Ishikawa (cell line): ENCODE measurements at regions not wholly inside any gene's neighbourhood (a gene's known extent, or its start where the extent isn't known, plus 50 kb on each side); places are given as distances from the start of the nearest gene placed in this dataset.

Experiments used
- CEBPB ChIP-seq: IDR thresholded peaks from 2 replicates; pipeline ENCODE4 v1.6.1; 2012
- CREB1 ChIP-seq: IDR thresholded peaks from 2 replicates; pipeline ENCODE4 v1.6.1; 2012; ENCODE audit warnings: low read depth
- EGR1 ChIP-seq: IDR thresholded peaks from 2 replicates; pipeline ENCODE4 v1.6.1; 2012
- EP300 ChIP-seq: IDR thresholded peaks from 2 replicates; pipeline ENCODE4 v1.6.1; 2012; ENCODE audit warnings: borderline replicate concordance
- FOXM1 ChIP-seq: IDR thresholded peaks from 2 replicates; pipeline ENCODE4 v1.6.1; 2012; ENCODE audit warnings: low read depth, borderline replicate concordance
- NFIC ChIP-seq: IDR thresholded peaks from 2 replicates; pipeline ENCODE4 v1.6.1; 2012
- RAD21 ChIP-seq: IDR thresholded peaks from 2 replicates; pipeline ENCODE4 v1.6.1; 2012; ENCODE audit warnings: low read depth
- REST ChIP-seq: IDR thresholded peaks from 2 replicates; pipeline ENCODE4 v1.6.1; 2012; ENCODE audit warnings: low read depth, mild to moderate bottlenecking
- TAF1 ChIP-seq: IDR thresholded peaks from 2 replicates; pipeline ENCODE4 v1.6.1; 2012; ENCODE audit warnings: low read depth, mild to moderate bottlenecking
- TCF12 ChIP-seq: IDR thresholded peaks from 2 replicates; pipeline ENCODE4 v1.6.1; 2012; ENCODE audit warnings: low read depth
- TEAD4 ChIP-seq: IDR thresholded peaks from 2 replicates; pipeline ENCODE4 v1.6.1; 2012
- USF1 ChIP-seq: IDR thresholded peaks from 2 replicates; pipeline ENCODE4 v1.6.1; 2012
- YY1 ChIP-seq: IDR thresholded peaks from 2 replicates; pipeline ENCODE4 v1.6.1; 2012; ENCODE audit warnings: low read depth
- ZBTB7A ChIP-seq: IDR thresholded peaks from 2 replicates; pipeline ENCODE4 v1.6.1; 2012; ENCODE audit warnings: low read depth
- TF ChIP-seq, protein P1 (sequence below): IDR thresholded peaks from 2 replicates; pipeline ENCODE4 v1.6.1; 2012

GRCh38 chr16:82470620-82471152 lies 156.1 kb upstream of the CDH13 start:
- no peak for TF ChIP-seq TCF12
- TF ChIP-seq YY1 = no peak
- TF ChIP-seq TEAD4 = no peak
- no peak for TF ChIP-seq ZBTB7A
- TF ChIP-seq REST = no peak
- no peak for TF ChIP-seq TAF1
- no peak for TF ChIP-seq CEBPB
- no peak for TF ChIP-seq FOXM1
- TF ChIP-seq EP300 = no peak
- no peak for TF ChIP-seq NFIC
- TF ChIP-seq USF1 = no peak
- TF ChIP-seq, protein P1, sequence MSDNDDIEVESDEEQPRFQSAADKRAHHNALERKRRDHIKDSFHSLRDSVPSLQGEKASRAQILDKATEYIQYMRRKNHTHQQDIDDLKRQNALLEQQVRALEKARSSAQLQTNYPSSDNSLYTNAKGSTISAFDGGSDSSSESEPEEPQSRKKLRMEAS = no peak
- TF ChIP-seq EGR1 = no peak
- TF ChIP-seq RAD21 = no peak
- TF ChIP-seq CREB1 = no peak

DNA sequence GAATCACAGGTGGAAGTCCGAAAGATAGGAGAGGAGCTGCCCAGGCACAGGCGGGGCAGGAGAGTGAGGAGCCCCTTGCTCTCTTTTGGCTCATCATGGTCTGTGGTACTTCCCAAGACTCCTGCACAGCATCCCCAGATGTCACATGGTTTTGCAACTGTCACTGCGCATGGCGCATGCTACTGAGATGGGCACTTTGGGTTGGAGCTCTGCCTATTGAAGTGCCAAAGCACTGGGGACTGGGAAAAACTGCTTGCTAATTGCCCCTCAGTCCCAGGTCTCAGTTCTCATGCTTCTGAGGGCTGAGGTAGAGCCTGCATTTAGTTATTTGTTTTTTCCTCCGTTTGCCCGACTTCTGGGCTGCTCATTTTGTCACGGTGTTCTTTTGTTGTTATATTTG lies 156.8 kb upstream of the CDH13 start:
- TF ChIP-seq NFIC (no peak), YY1 (no peak), REST (no peak), CEBPB (no peak), TAF1 (no peak)

- TF ChIP-seq USF1 (no peak), FOXM1 (no peak), TEAD4 (no peak)
These were observed 162.6 kb upstream of the CDH13 start for GRCh38 chr16:82464187-82464586.

DNA sequence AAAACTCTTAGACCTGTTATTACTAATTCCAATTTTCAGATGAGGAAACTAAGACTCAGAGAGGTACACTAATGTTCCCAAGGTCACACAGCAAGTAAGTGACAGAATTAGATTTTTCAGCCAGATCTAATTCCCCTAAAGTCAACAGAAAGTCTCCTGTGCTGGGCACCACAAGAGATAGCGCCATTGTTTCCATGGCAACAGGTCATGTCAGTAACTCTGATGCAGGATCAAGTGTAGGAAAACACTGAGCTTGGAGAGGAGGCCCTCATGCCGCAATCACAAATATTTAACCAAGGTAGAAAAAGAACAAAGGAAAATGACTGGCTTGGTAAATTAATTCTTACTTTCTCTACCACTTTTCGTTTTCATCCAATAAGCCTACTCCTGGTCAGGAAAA lies 166.0 kb upstream of the CDH13 start:
- TF ChIP-seq, protein P1 = no peak
- TF ChIP-seq EP300 = no peak
- no peak for TF ChIP-seq YY1
- no peak for TF ChIP-seq TAF1
- TF ChIP-seq USF1 = no peak
- no peak for TF ChIP-seq FOXM1
- no peak for TF ChIP-seq EGR1
- TF ChIP-seq ZBTB7A = no peak
- no peak for TF ChIP-seq TEAD4
- no peak for TF ChIP-seq RAD21
- TF ChIP-seq TCF12 = no peak
- TF ChIP-seq CREB1 = no peak
- no peak for TF ChIP-seq CEBPB
- TF ChIP-seq NFIC = no peak
- no peak for TF ChIP-seq REST
